ENCODE measurements at regions not wholly inside any gene's neighbourhood (a gene's known extent, or its start where the extent isn't known, plus 50 kb on each side); places are given as distances from the start of the nearest gene placed in this dataset.

GRCh38 chrX:14232688-14233087, 203.0 kb upstream of the GEMIN8 start:
- H3K36me3 Mint-ChIP-seq (ENCODE audit: insufficient read depth, unreplicated experiment): no peaks in the 10 kb centered on the region
- no peaks in the 10 kb centered on the region for H3K4me1 Mint-ChIP-seq (ENCODE audit: insufficient read depth, unreplicated experiment)
- TF ChIP-seq, protein P1, sequence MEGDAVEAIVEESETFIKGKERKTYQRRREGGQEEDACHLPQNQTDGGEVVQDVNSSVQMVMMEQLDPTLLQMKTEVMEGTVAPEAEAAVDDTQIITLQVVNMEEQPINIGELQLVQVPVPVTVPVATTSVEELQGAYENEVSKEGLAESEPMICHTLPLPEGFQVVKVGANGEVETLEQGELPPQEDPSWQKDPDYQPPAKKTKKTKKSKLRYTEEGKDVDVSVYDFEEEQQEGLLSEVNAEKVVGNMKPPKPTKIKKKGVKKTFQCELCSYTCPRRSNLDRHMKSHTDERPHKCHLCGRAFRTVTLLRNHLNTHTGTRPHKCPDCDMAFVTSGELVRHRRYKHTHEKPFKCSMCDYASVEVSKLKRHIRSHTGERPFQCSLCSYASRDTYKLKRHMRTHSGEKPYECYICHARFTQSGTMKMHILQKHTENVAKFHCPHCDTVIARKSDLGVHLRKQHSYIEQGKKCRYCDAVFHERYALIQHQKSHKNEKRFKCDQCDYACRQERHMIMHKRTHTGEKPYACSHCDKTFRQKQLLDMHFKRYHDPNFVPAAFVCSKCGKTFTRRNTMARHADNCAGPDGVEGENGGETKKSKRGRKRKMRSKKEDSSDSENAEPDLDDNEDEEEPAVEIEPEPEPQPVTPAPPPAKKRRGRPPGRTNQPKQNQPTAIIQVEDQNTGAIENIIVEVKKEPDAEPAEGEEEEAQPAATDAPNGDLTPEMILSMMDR (IDR thresholded peaks at IDR 0.05; ENCODE audit: unreplicated experiment): no peak
- no TSS peak for BruUV-seq (replicated peaks)
- intact Hi-C loops (cut with micrococcal nuclease): no loop called here
- H3K4me3 Mint-ChIP-seq (ENCODE audit: unreplicated experiment): no peak overlapping the region
- CTCF ChIA-PET: no interaction called here
- H3K27me3 Mint-ChIP-seq (ENCODE audit: insufficient read depth, unreplicated experiment): peaks cover 64% of the 10 kb centered on the region
- H3K27ac Mint-ChIP-seq (ENCODE audit: low read depth, unreplicated experiment): no peak overlapping the region
- no peak for DNase-seq (ENCODE audit: unreplicated experiment)
- peaks cover 5% of the 10 kb centered on the region for H3K9me3 Mint-ChIP-seq (ENCODE audit: unreplicated experiment)
- POLR2A ChIA-PET: no interaction called here

DNA sequence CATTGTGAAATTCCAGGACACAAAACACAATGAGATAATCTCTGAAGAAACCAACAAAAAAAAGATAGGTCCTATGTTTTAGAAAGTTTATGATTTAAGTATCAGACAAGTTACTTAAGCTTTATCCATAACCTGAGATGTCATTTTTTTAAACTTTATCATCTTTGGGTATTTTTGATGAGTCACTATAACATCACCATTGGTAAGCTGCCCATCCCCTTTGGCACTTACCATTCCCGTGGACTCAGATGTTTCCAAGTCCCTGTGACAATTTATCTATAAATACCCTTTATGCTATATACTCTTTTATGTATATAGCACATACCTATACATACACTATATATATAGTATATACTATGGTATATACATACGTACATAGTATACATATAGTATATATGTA, 198.9 kb upstream of the GEMIN8 start:
- TF ChIP-seq, protein P1 (IDR thresholded peaks at IDR 0.05; ENCODE audit: unreplicated experiment): no peak
- no TSS peak for BruUV-seq (replicated peaks)
- intact Hi-C loops (cut with micrococcal nuclease): no loop called here
- Mint-ChIP-seq H3K9me3 (ENCODE audit: unreplicated experiment) (peaks cover 8% of the 10 kb centered on the region), H3K27ac (ENCODE audit: low read depth, unreplicated experiment) (no peak overlapping the region), H3K27me3 (ENCODE audit: insufficient read depth, unreplicated experiment) (peaks cover 46% of the 10 kb centered on the region), H3K4me1 (ENCODE audit: insufficient read depth, unreplicated experiment) (no peaks in the 10 kb centered on the region), H3K4me3 (ENCODE audit: unreplicated experiment) (no peak overlapping the region), H3K36me3 (ENCODE audit: insufficient read depth, unreplicated experiment) (no peaks in the 10 kb centered on the region)
- CTCF ChIA-PET: no interaction called here
- peak; percentile 38 for DNase-seq (ENCODE audit: unreplicated experiment)
- POLR2A ChIA-PET: no interaction called here

DNA sequence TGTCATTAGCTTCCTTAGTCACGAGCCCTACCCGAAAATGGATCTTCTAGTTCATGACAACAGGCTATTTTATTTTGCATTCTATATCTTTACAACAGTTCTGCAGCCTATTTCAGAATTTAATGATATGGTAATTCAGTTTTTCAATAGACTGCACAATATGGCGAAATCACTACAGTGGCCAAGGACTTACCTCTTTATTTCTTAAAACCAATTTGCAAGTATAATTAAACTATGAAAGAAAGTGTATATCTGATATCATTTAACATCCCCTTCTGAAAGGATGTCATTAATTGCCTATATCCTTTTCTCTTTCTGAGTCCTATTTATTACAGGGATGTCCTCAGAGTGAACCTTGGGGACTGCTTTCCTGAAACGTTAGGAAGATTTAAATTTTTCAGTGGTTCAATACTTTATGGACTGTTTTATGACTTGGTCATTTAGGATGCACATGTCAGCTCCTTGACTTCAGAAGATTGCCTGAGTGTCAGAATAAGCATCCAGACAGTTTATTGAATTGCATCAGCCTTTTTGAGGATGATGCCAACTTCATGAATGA, 190.8 kb upstream of the GEMIN8 start:
- no peak overlapping the region for H3K4me3 Mint-ChIP-seq (ENCODE audit: unreplicated experiment)
- POLR2A ChIA-PET: no interaction called here
- intact Hi-C loops (cut with micrococcal nuclease): no loop called here
- peaks cover 26% of the 10 kb centered on the region for H3K27me3 Mint-ChIP-seq (ENCODE audit: insufficient read depth, unreplicated experiment)
- no TSS peak for BruUV-seq (replicated peaks)
- no peaks in the 10 kb centered on the region for H3K9me3 Mint-ChIP-seq (ENCODE audit: unreplicated experiment)
- no peak for DNase-seq (ENCODE audit: unreplicated experiment)
- no peaks in the 10 kb centered on the region for H3K4me1 Mint-ChIP-seq (ENCODE audit: insufficient read depth, unreplicated experiment)
- no peak overlapping the region for H3K27ac Mint-ChIP-seq (ENCODE audit: low read depth, unreplicated experiment)
- TF ChIP-seq, protein P1 (IDR thresholded peaks at IDR 0.05; ENCODE audit: unreplicated experiment): no peak
- no peaks in the 10 kb centered on the region for H3K36me3 Mint-ChIP-seq (ENCODE audit: insufficient read depth, unreplicated experiment)
- CTCF ChIA-PET: no interaction called here

GRCh38 chrX:14209034-14209433, 179.3 kb upstream of the GEMIN8 start:
- Mint-ChIP-seq H3K4me1 (ENCODE audit: insufficient read depth, unreplicated experiment) (no peaks in the 10 kb centered on the region), H3K36me3 (ENCODE audit: insufficient read depth, unreplicated experiment) (no peaks in the 10 kb centered on the region), H3K4me3 (ENCODE audit: unreplicated experiment) (no peak overlapping the region), H3K9me3 (ENCODE audit: unreplicated experiment) (no peaks in the 10 kb centered on the region), H3K27ac (ENCODE audit: low read depth, unreplicated experiment) (no peak overlapping the region), H3K27me3 (ENCODE audit: insufficient read depth, unreplicated experiment) (peaks cover 28% of the 10 kb centered on the region)
- no TSS peak for BruUV-seq (replicated peaks)
- ChIA-PET POLR2A (no interaction called here), CTCF (no interaction called here)
- TF ChIP-seq, protein P1 (IDR thresholded peaks at IDR 0.05; ENCODE audit: unreplicated experiment): no peak
- intact Hi-C loops (cut with micrococcal nuclease): no loop called here
- no peak for DNase-seq (ENCODE audit: unreplicated experiment)
